Activated T-helper 1 cell treated with anti-CD3 and anti-CD28 coated beads, Interleukin-12 subunit alpha, Interleukin-12 subunit beta, Interleukin-2, Interleukin-4 antibody, amounts not matched to agents 30 ng/mL and 10 ng/mL and 1 ng/mL, durations not matched to agents 14 hours and 24 hours and 36 hours (primary cell): ENCODE measurements at regions not wholly inside any gene's neighbourhood (a gene's known extent, or its start where the extent isn't known, plus 50 kb on each side); places are given as distances from the start of the nearest gene placed in this dataset.

Experiments used
- DNase-seq: peaks from one replicate; pipeline ENCODE4 v3.0.0; 2021; ENCODE audit warnings: low spot score
- H3K27ac Mint-ChIP-seq: one replicate; pipeline ENCODE4 v1.8.0; 2021; ENCODE audit warnings: mild to moderate bottlenecking, mixed read lengths
- H3K27me3 Mint-ChIP-seq: one replicate; pipeline ENCODE4 v1.8.0; 2022; ENCODE audit warnings: mild to moderate bottlenecking, moderate library complexity, mixed read lengths; ENCODE audit not compliant: insufficient read depth
- H3K36me3 Mint-ChIP-seq: one replicate; pipeline ENCODE4 v1.8.0; 2021; ENCODE audit warnings: low read depth, mixed read lengths
- H3K4me1 Mint-ChIP-seq: one replicate; pipeline ENCODE4 v1.8.0; 2021; ENCODE audit warnings: low read depth, mixed read lengths
- H3K4me3 Mint-ChIP-seq: one replicate; pipeline ENCODE4 v1.8.0; 2021; ENCODE audit warnings: mild to moderate bottlenecking, moderate library complexity, mixed read lengths
- H3K9me3 Mint-ChIP-seq: one replicate; pipeline ENCODE4 v1.8.0; 2021; ENCODE audit warnings: mixed read lengths
- intact Hi-C: fragments of 100-400 bp; cut with micrococcal nuclease; formaldehyde crosslinking; loops from one replicate; pipeline ENCODE4 v1.15.1; 2024

- no peak for DNase-seq
- H3K27ac Mint-ChIP-seq, result no peak overlapping the region
- peaks cover 10% of the 10 kb centered on the region for H3K4me1 Mint-ChIP-seq
- H3K4me3 Mint-ChIP-seq, result no peak overlapping the region
- intact Hi-C loops, result no loop called here
- peaks cover 47% of the 10 kb centered on the region for H3K27me3 Mint-ChIP-seq
- H3K9me3 Mint-ChIP-seq, result no peaks in the 10 kb centered on the region
- H3K36me3 Mint-ChIP-seq, result no peaks in the 10 kb centered on the region
Observed at GRCh38 chr12:111038941-111039340, 118.6 kb upstream of the MYL2 start.

DNA sequence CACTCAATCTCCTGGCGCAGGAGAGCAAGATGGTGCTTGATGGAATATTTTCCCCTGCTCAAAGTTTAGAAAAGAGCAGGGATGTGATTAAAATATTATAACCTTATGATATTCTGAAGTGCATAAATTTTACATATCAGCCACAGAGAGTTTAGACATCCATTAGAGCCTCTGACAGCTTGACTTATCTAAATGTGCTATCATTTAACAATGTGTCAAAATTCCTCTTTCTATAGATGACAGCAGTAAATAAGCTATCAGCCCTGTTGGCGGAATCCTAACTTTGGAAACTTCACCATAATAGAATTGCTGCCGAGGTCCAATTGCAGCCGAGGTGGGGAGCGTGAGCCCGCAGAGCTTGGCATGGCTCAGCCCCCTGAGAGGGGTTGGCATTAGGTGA, 117.7 kb upstream of the MYL2 start:
- no peak overlapping the region for H3K4me3 Mint-ChIP-seq
- H3K27ac Mint-ChIP-seq, result no peak overlapping the region
- H3K4me1 Mint-ChIP-seq, result peaks cover 10% of the 10 kb centered on the region
- H3K27me3 Mint-ChIP-seq, result peaks cover 51% of the 10 kb centered on the region
- DNase-seq, result no peak
- intact Hi-C loops, result no loop called here
- no peaks in the 10 kb centered on the region for H3K36me3 Mint-ChIP-seq
- no peaks in the 10 kb centered on the region for H3K9me3 Mint-ChIP-seq

DNA sequence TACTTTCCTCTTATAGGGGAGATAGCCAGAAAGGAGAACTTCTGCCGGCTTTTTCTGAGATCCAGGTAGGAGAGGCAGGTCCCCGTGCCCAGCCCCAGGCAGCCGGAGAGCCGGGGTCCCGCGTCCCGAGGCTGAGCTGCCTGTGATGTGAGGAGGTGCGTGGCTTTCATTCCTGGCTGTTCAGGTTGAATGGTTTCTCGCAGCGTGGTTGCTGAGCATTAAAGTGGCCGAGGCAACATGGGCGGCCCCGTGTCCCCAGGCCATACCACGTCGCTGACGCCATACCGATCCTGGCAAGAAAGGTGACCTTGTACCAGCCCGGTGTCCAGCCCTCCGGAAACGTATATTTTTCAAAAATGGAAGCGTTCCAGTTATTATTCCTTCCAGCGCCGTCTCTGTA, 116.7 kb upstream of the MYL2 start:
- H3K36me3 Mint-ChIP-seq, result no peaks in the 10 kb centered on the region
- DNase-seq, result no peak
- H3K27me3 Mint-ChIP-seq, result peaks cover 58% of the 10 kb centered on the region
- H3K4me1 Mint-ChIP-seq, result peaks cover 10% of the 10 kb centered on the region
- no peak overlapping the region for H3K27ac Mint-ChIP-seq
- H3K9me3 Mint-ChIP-seq, result no peaks in the 10 kb centered on the region
- intact Hi-C loops, result no loop called here
- H3K4me3 Mint-ChIP-seq, result no peak overlapping the region

DNA sequence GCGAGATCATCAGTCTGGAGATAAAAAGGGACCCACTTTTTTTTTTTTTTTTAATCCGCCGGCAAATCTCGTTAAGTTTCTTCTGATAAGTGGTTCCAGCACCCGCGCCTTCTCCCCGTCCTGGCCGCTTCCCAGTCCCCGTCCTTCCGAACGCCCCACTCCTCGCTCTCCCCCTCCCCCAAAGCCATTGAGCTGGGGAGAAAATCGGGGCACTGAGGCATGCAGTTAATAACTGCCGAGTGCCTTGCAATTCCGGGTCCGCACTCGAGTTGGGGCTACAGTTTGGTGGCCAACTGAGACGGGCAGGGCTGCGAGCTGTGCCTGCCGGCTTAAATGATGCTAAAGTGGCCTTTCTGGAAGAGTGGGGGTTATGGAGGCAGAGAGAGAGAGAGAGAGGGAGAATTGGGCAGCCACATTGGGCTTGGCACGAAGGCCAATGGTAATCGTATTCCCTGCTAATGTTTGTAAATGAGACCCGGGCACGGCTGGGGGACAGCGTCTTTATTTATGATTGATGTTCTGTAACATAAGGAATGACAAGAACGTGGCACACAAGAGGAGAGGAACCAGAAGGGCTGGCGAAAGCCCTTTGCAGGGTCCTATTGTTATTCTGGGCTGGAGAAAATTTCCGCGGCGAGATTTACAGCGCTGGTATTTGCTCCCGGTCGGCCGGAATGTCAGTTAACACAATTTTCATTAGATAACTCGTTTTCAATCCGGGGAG, 115.4 kb upstream of the MYL2 start:
- intact Hi-C loops, result no loop called here
- no peak for DNase-seq
- peaks cover 10% of the 10 kb centered on the region for H3K4me1 Mint-ChIP-seq
- no peaks in the 10 kb centered on the region for H3K9me3 Mint-ChIP-seq
- H3K36me3 Mint-ChIP-seq, result no peaks in the 10 kb centered on the region
- peaks cover 70% of the 10 kb centered on the region for H3K27me3 Mint-ChIP-seq
- H3K4me3 Mint-ChIP-seq, result peak overlapping the region; percentile 58
- no peak overlapping the region for H3K27ac Mint-ChIP-seq

- intact Hi-C loops, result no loop called here
- Mint-ChIP-seq H3K4me3 (peak overlapping the region; percentile 58), H3K9me3 (no peaks in the 10 kb centered on the region), H3K4me1 (peaks cover 10% of the 10 kb centered on the region), H3K27me3 (peaks cover 77% of the 10 kb centered on the region), H3K36me3 (no peaks in the 10 kb centered on the region), H3K27ac (no peak overlapping the region)
- no peak for DNase-seq
Observed at GRCh38 chr12:111034886-111035577, 114.7 kb upstream of the MYL2 start.

DNA sequence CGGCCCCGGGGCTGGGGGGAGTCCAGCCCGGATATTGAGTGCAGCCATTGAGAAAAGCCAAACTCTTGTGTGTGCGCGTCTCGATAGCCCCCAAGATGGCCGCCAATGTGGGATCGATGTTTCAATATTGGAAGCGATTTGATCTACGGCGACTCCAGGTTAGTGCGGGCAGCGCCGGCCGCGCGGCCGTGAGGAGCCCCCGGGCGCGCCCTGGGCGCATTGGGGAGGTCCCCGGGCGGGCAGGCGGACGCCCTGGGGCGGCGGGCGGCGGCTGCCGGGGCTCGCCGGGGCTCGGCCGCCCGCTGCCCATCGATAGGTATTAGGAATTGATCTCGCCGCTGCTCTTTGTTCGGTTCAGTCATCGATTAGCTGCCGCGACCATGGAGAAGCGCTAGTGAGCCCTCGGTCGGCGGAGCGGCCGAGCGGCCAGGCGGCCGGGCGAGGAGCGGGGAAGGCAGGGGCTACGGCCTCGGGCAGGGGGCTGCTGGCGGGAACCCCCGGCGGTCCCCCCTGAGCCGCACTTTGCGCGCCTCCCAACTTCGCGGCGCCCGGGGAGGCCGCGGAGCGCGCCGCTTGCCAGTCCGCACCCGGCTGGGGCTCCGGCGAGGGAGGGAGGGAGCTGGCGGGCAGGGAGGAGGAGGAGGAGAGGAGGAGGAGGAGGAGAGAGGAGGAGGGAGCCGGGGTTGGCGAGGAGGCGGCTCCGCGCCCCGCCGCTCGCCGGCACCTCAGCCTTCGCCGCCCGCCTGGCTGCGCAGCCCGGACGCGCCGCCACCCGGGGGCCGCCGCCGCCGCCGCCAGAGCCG, 113.9 kb upstream of the MYL2 start, which contains the start of gene CUX2:
Gene CUX2, plus strand, starts transcription at position 83 of the 803 bp plus-strand sequence.
- DNase-seq, result no peak
- Mint-ChIP-seq H3K27me3 (peaks cover 75% of the 10 kb centered on the region), H3K4me3 (peak within 1 kb of the TSS; percentile 58), H3K9me3 (no peaks in the 10 kb centered on the region), H3K4me1 (peaks cover 10% of the 10 kb centered on the region), H3K36me3 (no peaks in the 10 kb centered on the region), H3K27ac (no peak within 1 kb of the TSS)
- intact Hi-C loops, result no loop called here

GRCh38 chr12:111033281-111034082, 113.1 kb upstream of the MYL2 start:
- no peaks in the 10 kb centered on the region for H3K36me3 Mint-ChIP-seq
- peaks cover 68% of the 10 kb centered on the region for H3K27me3 Mint-ChIP-seq
- intact Hi-C loops, result no loop called here
- no peak overlapping the region for H3K27ac Mint-ChIP-seq
- H3K9me3 Mint-ChIP-seq, result no peaks in the 10 kb centered on the region
- no peak overlapping the region for H3K4me3 Mint-ChIP-seq
- H3K4me1 Mint-ChIP-seq, result peaks cover 10% of the 10 kb centered on the region
- no peak for DNase-seq

DNA sequence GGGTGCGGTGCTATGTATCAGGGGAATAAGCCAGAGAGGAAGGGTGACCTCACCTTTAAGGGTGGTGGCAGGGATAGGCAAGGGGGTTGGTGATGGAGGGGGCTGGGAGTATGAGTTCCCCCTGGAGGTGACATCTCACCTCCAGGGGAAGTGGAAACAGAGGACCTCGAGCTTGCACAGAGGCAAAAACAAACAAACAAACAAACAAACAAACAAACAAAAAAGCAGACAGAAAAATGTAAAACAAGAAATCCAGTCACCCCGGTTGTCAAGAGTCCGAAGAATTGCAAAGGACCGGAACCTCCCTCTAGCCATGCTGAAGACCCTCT, 112.2 kb upstream of the MYL2 start:
- intact Hi-C loops, result no loop called here
- Mint-ChIP-seq H3K9me3 (no peaks in the 10 kb centered on the region), H3K36me3 (no peaks in the 10 kb centered on the region), H3K4me1 (peaks cover 10% of the 10 kb centered on the region), H3K27me3 (peaks cover 61% of the 10 kb centered on the region), H3K4me3 (peak overlapping the region; percentile 30), H3K27ac (no peak overlapping the region)
- DNase-seq, result no peak

DNA sequence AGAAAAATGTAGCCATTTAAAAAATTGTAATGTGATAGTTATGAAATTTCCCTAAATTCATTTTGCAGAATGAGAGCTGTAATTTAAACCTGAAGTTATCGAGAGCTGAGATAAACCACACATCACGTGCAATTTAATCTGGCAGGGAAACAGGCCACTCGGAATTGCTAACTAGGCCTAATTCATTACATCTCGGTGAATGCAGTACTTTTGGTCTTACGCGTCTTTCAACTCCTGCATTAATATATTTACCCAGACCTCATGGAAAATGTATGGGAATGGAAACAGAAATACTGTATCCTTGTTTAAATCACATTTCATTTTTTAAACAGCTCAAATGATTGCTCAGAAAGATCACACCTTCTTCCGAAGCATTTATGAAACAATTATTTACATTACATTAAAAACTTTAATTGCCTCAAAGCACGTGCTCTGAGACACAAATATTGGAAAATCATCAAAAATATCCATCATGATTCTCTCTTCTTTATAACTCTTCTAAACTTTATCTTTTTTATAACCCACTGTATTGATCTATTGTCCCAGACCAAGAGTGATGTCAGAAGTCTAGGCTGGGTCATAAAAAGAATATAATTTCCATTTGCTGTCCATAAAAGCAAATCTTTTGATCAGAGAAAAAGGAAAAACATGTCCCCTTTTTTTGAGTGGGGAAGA, 111.7 kb upstream of the MYL2 start:
- peaks cover 10% of the 10 kb centered on the region for H3K4me1 Mint-ChIP-seq
- no peak overlapping the region for H3K27ac Mint-ChIP-seq
- H3K9me3 Mint-ChIP-seq, result no peaks in the 10 kb centered on the region
- H3K36me3 Mint-ChIP-seq, result no peaks in the 10 kb centered on the region
- DNase-seq, result no peak
- intact Hi-C loops, result no loop called here
- H3K27me3 Mint-ChIP-seq, result peaks cover 58% of the 10 kb centered on the region
- H3K4me3 Mint-ChIP-seq, result peak overlapping the region; percentile 30

DNA sequence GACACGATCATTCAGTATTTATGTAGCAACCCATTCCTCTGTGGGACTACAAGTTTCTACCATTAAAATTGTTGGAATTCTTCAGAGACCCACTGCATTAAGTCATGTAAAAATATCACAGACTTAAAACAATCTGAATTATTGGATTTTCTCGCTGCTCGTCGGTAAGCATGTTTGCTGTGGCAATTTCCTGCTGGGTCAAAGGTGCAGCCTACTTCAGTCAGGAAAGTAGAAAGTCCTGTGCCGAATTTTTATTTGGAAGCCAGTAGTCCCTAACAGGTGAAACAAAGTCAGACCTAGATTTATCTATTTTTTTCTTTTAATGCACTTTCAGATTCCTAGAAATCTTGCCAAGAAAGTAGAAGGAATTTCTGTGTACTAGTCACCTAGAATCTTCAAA, 110.4 kb upstream of the MYL2 start:
- H3K27me3 Mint-ChIP-seq, result peaks cover 55% of the 10 kb centered on the region
- DNase-seq, result no peak
- H3K4me1 Mint-ChIP-seq, result peaks cover 4% of the 10 kb centered on the region
- no peaks in the 10 kb centered on the region for H3K36me3 Mint-ChIP-seq
- H3K4me3 Mint-ChIP-seq, result no peak overlapping the region
- H3K27ac Mint-ChIP-seq, result no peak overlapping the region
- H3K9me3 Mint-ChIP-seq, result no peaks in the 10 kb centered on the region
- intact Hi-C loops, result no loop called here

DNA sequence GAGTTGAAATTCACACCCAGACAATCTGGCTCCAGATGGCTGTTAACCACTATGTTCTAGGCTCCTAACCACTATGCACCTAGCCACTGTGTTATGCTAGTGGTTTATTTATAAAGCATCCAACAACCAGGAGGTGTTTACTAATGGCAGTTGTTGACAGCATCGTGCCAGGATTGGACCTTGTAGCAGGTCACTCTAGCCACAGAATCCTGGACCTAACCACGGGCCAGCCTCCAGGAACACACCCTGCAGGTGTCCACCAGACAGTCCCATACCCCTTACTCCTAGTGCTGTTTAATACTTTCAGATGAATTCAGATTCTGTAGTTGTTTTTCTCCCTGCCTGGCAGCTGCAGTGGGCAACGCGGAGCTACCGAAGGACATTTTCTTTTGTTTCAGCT, 109.4 kb upstream of the MYL2 start:
- intact Hi-C loops, result no loop called here
- DNase-seq, result no peak
- H3K4me1 Mint-ChIP-seq, result no peaks in the 10 kb centered on the region
- no peak overlapping the region for H3K4me3 Mint-ChIP-seq
- peaks cover 49% of the 10 kb centered on the region for H3K27me3 Mint-ChIP-seq
- H3K9me3 Mint-ChIP-seq, result no peaks in the 10 kb centered on the region
- H3K27ac Mint-ChIP-seq, result no peak overlapping the region
- no peaks in the 10 kb centered on the region for H3K36me3 Mint-ChIP-seq

DNA sequence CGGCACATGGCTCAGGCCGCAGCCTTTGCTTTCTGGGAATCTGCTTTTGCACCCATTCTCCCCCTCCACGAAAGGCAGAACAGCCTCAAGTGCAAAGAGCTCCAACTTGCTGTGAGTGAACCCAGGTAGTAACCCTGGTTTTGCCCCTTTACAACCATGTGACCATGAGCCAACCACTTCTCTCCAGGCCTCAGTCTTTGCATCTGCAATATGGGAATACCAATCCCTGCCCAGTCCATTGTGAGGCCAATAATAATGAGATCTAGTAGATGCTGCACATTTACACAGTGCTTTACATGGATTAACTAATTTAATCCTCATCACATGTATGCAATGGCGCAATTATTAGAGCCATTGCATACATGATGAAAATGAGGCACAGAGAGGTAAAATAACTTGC, 108.9 kb upstream of the MYL2 start:
- no peaks in the 10 kb centered on the region for H3K36me3 Mint-ChIP-seq
- no peak overlapping the region for H3K27ac Mint-ChIP-seq
- H3K4me3 Mint-ChIP-seq, result no peak overlapping the region
- peaks cover 49% of the 10 kb centered on the region for H3K27me3 Mint-ChIP-seq
- intact Hi-C loops, result no loop called here
- no peaks in the 10 kb centered on the region for H3K9me3 Mint-ChIP-seq
- H3K4me1 Mint-ChIP-seq, result no peaks in the 10 kb centered on the region
- DNase-seq, result no peak
